ENCODE measurements at regions not wholly inside any gene's neighbourhood (a gene's known extent, or its start where the extent isn't known, plus 50 kb on each side); places are given as distances from the start of the nearest gene placed in this dataset.

GRCh38 chr10:1851762-1852161 lies 114.4 kb upstream of the ADARB2 start:
- TF ChIP-seq, protein P1, sequence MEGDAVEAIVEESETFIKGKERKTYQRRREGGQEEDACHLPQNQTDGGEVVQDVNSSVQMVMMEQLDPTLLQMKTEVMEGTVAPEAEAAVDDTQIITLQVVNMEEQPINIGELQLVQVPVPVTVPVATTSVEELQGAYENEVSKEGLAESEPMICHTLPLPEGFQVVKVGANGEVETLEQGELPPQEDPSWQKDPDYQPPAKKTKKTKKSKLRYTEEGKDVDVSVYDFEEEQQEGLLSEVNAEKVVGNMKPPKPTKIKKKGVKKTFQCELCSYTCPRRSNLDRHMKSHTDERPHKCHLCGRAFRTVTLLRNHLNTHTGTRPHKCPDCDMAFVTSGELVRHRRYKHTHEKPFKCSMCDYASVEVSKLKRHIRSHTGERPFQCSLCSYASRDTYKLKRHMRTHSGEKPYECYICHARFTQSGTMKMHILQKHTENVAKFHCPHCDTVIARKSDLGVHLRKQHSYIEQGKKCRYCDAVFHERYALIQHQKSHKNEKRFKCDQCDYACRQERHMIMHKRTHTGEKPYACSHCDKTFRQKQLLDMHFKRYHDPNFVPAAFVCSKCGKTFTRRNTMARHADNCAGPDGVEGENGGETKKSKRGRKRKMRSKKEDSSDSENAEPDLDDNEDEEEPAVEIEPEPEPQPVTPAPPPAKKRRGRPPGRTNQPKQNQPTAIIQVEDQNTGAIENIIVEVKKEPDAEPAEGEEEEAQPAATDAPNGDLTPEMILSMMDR (IDR thresholded peaks at IDR 0.05; ENCODE audit: insufficient read depth, low read length, poor library complexity, severe bottlenecking): no peak
- no peak for TF ChIP-seq EZH2phosphoT487 (conservative IDR thresholded peaks at IDR 0.05; ENCODE audit: low read length)

Data from SU-DHL-6 (cell line).